ENCODE measurements at regions not wholly inside any gene's neighbourhood (a gene's known extent, or its start where the extent isn't known, plus 50 kb on each side); places are given as distances from the start of the nearest gene placed in this dataset.

- no peak overlapping the region for H3K27ac Mint-ChIP-seq
- H3K36me3 Mint-ChIP-seq (ENCODE audit: low read depth): peaks cover 15% of the 10 kb centered on the region
- peaks cover 5% of the 10 kb centered on the region for H3K27me3 Mint-ChIP-seq (ENCODE audit: low read depth, poor library complexity)
- no peak for DNase-seq
- no peak for TF ChIP-seq CTCF (IDR thresholded peaks at IDR 0.05)
- no peak overlapping the region for H3K4me3 Mint-ChIP-seq
- peaks cover 33% of the 10 kb centered on the region for H3K9me3 Mint-ChIP-seq
- H3K4me1 Mint-ChIP-seq: no peaks in the 10 kb centered on the region
These were observed 80.7 kb upstream of the MUCL1 start for GRCh38 chr12:54773593-54773992.

GRCh38 chr12:54765652-54766051 is 88.7 kb upstream of the MUCL1 start:
- TF ChIP-seq CTCF (IDR thresholded peaks at IDR 0.05): no peak
- no peaks in the 10 kb centered on the region for H3K4me1 Mint-ChIP-seq
- no peaks in the 10 kb centered on the region for H3K36me3 Mint-ChIP-seq (ENCODE audit: low read depth)
- H3K9me3 Mint-ChIP-seq: peaks cover 5% of the 10 kb centered on the region
- DNase-seq: no peak
- no peak overlapping the region for H3K4me3 Mint-ChIP-seq
- peaks cover 3% of the 10 kb centered on the region for H3K27me3 Mint-ChIP-seq (ENCODE audit: low read depth, poor library complexity)
- no peak overlapping the region for H3K27ac Mint-ChIP-seq

GRCh38 chr12:54762390-54762789 is 91.9 kb upstream of the MUCL1 start:
- no peak overlapping the region for H3K27ac Mint-ChIP-seq
- H3K9me3 Mint-ChIP-seq: peaks cover 24% of the 10 kb centered on the region
- no peaks in the 10 kb centered on the region for H3K27me3 Mint-ChIP-seq (ENCODE audit: low read depth, poor library complexity)
- H3K36me3 Mint-ChIP-seq (ENCODE audit: low read depth): no peaks in the 10 kb centered on the region
- no peak for DNase-seq
- TF ChIP-seq CTCF (IDR thresholded peaks at IDR 0.05): no peak
- H3K4me3 Mint-ChIP-seq: no peak overlapping the region
- no peaks in the 10 kb centered on the region for H3K4me1 Mint-ChIP-seq

- Mint-ChIP-seq H3K9me3 (peaks cover 28% of the 10 kb centered on the region), H3K36me3 (ENCODE audit: low read depth) (no peaks in the 10 kb centered on the region)
- peak; percentile 47 for TF ChIP-seq CTCF (IDR thresholded peaks at IDR 0.05)
These were observed 94.6 kb upstream of the MUCL1 start for GRCh38 chr12:54759751-54760150.

GRCh38 chr12:54751493-54751892 is 102.8 kb upstream of the MUCL1 start:
- no peak for TF ChIP-seq CTCF (IDR thresholded peaks at IDR 0.05)
- H3K27ac Mint-ChIP-seq: no peak overlapping the region

More at GRCh38 chr12:54759751-54760150, 94.6 kb upstream of the MUCL1 start:
- Mint-ChIP-seq H3K4me3 (no peak overlapping the region), H3K4me1 (no peaks in the 10 kb centered on the region), H3K27me3 (ENCODE audit: low read depth, poor library complexity) (no peaks in the 10 kb centered on the region), H3K27ac (no peak overlapping the region)
- peak; percentile 19 for DNase-seq

GRCh38 chr12:54749191-54749818 is 101.1 kb upstream of the DCD start:
- Mint-ChIP-seq H3K4me1 (no peaks in the 10 kb centered on the region), H3K36me3 (ENCODE audit: low read depth) (no peaks in the 10 kb centered on the region), H3K27me3 (ENCODE audit: low read depth, poor library complexity) (peaks cover 7% of the 10 kb centered on the region), H3K4me3 (no peak overlapping the region), H3K9me3 (peaks cover 8% of the 10 kb centered on the region), H3K27ac (no peak overlapping the region)
- peak; percentile 78 for TF ChIP-seq CTCF (IDR thresholded peaks at IDR 0.05)
- DNase-seq: peak; percentile 39

More at GRCh38 chr12:54751493-54751892, 102.8 kb upstream of the MUCL1 start:
- H3K4me1 Mint-ChIP-seq: no peaks in the 10 kb centered on the region
- H3K9me3 Mint-ChIP-seq: peaks cover 8% of the 10 kb centered on the region
- H3K4me3 Mint-ChIP-seq: no peak overlapping the region
- no peak for DNase-seq
- no peaks in the 10 kb centered on the region for H3K36me3 Mint-ChIP-seq (ENCODE audit: low read depth)
- peaks cover 7% of the 10 kb centered on the region for H3K27me3 Mint-ChIP-seq (ENCODE audit: low read depth, poor library complexity)

Measured in nephron progenitor cell (in vitro differentiated cells).